Osteoblast (primary cell): ENCODE measurements at regions not wholly inside any gene's neighbourhood (a gene's known extent, or its start where the extent isn't known, plus 50 kb on each side); places are given as distances from the start of the nearest gene placed in this dataset.

Source experiments
- DNase-seq: peaks from one replicate; pipeline ENCODE4 v3.0.0; 2011; ENCODE audit warnings: low spot score, mixed read lengths; ENCODE audit not compliant: insufficient read length; ENCODE audit errors: missing footprints
- H2AFZ ChIP-seq: 2 replicates; pipeline ENCODE4 v1.6.0; 2011; ENCODE audit warnings: mild to moderate bottlenecking, low read length
- H3K27ac ChIP-seq: 2 replicates; pipeline ENCODE4 v1.5.1; 2011; ENCODE audit warnings: mild to moderate bottlenecking, low read depth, low read length, moderate library complexity
- H3K27me3 ChIP-seq: 2 replicates; pipeline ENCODE4 v1.6.0; 2012; ENCODE audit warnings: mild to moderate bottlenecking, control low read depth, inconsistent platforms, low read length, moderate library complexity; ENCODE audit not compliant: insufficient read depth
- H3K36me3 ChIP-seq: 2 replicates; pipeline ENCODE4 v1.5.1; 2011; ENCODE audit warnings: mild to moderate bottlenecking, low read length, control low read depth, moderate library complexity; ENCODE audit not compliant: insufficient read depth
- H3K4me1 ChIP-seq: 2 replicates; pipeline ENCODE4 v1.5.1; 2011; ENCODE audit warnings: mild to moderate bottlenecking, low read length, control low read depth, moderate library complexity; ENCODE audit not compliant: insufficient read depth
- H3K4me2 ChIP-seq: 2 replicates; pipeline ENCODE4 v1.6.0; 2011; ENCODE audit warnings: mild to moderate bottlenecking, low read length; ENCODE audit not compliant: insufficient read depth
- H3K4me3 ChIP-seq: fragments of 200-600 bp; sonication (generic); 3 replicates; pipeline ENCODE4 v1.5.1; 2012; ENCODE audit warnings: mild to moderate bottlenecking, low read length, inconsistent platforms; ENCODE audit not compliant: insufficient read depth
- H3K79me2 ChIP-seq: 2 replicates; pipeline ENCODE4 v1.6.0; 2012; ENCODE audit warnings: mild to moderate bottlenecking, low read length, control low read depth, inconsistent platforms; ENCODE audit not compliant: insufficient read depth
- H3K9me3 ChIP-seq: 2 replicates; pipeline ENCODE4 v1.5.1; 2011; ENCODE audit warnings: low read depth, low read length, control low read depth
- H4K20me1 ChIP-seq: 2 replicates; pipeline ENCODE4 v1.6.0; 2012; ENCODE audit warnings: mild to moderate bottlenecking, low read length, control low read depth; ENCODE audit not compliant: insufficient read depth
- TF ChIP-seq, protein P1 (sequence below): IDR thresholded peaks from 2 replicates; pipeline ENCODE4 v1.5.1; 2011; ENCODE audit warnings: mild to moderate bottlenecking, low read depth, low read length, moderate library complexity; ENCODE audit errors: extremely low read depth

DNA sequence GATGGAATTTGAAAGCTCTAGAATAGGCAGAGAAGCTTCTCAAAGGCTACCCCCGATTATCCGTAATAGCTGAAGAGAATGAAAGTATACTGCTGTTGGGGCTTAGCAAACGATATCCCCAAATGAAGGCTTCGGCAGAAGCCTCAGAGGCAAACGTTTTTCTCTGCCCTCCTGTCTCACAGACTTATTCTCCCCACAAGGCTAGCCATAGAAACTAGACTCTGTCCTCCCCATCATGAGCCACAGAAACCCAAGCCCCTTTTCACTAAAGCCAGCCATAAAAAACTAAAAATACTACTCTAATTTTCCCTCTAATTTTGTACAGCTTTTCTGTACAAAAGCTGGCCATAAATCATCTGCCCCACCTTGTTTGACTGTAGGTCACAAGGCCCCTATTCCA, 413.4 kb upstream of the CFAP20DC start:
- no peaks in the 10 kb centered on the region for H3K27me3 ChIP-seq
- H2AFZ ChIP-seq, result no peak overlapping the region
- H3K4me3 ChIP-seq, result no peak overlapping the region
- H3K9me3 ChIP-seq, result no peaks in the 10 kb centered on the region
- H3K79me2 ChIP-seq, result no peaks in the 10 kb centered on the region
- H4K20me1 ChIP-seq, result no peaks in the 10 kb centered on the region
- no peaks in the 10 kb centered on the region for H3K4me1 ChIP-seq
- H3K4me2 ChIP-seq, result no peak overlapping the region
- H3K27ac ChIP-seq, result no peak overlapping the region
- no peak for DNase-seq
- H3K36me3 ChIP-seq, result no peaks in the 10 kb centered on the region
- TF ChIP-seq, protein P1, sequence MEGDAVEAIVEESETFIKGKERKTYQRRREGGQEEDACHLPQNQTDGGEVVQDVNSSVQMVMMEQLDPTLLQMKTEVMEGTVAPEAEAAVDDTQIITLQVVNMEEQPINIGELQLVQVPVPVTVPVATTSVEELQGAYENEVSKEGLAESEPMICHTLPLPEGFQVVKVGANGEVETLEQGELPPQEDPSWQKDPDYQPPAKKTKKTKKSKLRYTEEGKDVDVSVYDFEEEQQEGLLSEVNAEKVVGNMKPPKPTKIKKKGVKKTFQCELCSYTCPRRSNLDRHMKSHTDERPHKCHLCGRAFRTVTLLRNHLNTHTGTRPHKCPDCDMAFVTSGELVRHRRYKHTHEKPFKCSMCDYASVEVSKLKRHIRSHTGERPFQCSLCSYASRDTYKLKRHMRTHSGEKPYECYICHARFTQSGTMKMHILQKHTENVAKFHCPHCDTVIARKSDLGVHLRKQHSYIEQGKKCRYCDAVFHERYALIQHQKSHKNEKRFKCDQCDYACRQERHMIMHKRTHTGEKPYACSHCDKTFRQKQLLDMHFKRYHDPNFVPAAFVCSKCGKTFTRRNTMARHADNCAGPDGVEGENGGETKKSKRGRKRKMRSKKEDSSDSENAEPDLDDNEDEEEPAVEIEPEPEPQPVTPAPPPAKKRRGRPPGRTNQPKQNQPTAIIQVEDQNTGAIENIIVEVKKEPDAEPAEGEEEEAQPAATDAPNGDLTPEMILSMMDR, result no peak

DNA sequence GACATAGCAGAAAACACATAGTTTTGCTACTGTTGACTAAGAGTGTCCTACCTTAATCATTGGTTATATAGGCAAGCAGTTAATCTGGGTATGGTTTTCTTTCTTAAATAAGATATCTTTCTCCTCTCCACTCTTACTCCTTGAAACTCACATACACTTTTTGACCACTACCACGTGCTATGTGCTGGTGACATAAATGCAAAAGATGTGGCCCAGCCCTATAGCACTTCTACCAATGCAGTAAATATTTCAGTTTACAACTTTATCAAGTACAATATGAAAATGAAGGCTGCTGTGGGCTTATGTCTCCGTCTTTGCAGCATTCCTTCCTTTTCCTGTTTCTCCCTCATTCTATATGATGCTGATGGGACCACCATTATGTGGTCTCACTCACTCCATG, 410.2 kb upstream of the CFAP20DC start:
- H3K36me3 ChIP-seq, result no peaks in the 10 kb centered on the region
- H3K27me3 ChIP-seq, result no peaks in the 10 kb centered on the region
- TF ChIP-seq, protein P1, result no peak
- no peaks in the 10 kb centered on the region for H4K20me1 ChIP-seq
- no peak overlapping the region for H3K4me3 ChIP-seq
- H3K4me2 ChIP-seq, result no peak overlapping the region
- H3K79me2 ChIP-seq, result no peaks in the 10 kb centered on the region
- no peak overlapping the region for H3K27ac ChIP-seq
- DNase-seq, result no peak
- no peaks in the 10 kb centered on the region for H3K9me3 ChIP-seq
- no peaks in the 10 kb centered on the region for H3K4me1 ChIP-seq
- no peak overlapping the region for H2AFZ ChIP-seq

DNA sequence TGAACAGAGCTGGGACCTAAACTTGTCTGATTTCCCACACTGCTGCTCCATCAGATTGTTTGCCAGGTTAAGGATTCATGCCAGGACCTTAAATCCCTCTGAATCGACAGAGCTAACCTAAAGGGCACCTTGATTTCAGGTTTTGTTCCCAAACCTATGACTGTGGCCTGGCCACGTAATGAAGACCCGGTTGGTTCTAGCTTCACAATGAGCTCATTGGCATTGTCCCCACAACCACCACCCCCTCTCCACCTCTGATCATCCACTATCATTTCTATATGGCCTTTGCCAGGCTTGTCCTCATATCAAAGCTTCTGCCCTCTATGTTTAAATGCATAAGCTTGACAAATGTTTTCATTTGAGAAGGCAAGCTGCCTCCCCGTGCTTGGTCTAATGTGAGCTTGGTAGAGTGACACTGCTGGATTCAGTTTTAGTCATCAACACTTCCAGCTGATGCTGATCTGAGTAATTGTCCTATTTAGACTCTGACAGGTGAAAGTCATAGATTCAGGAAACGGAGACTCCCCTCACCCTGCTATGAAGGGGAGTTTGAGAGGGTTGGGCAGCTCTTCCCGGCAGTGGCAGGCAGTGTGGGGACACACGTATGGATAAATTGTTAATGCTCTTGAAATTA, 407.1 kb upstream of the CFAP20DC start:
- TF ChIP-seq, protein P1, result no peak
- no peak for DNase-seq
- no peaks in the 10 kb centered on the region for H3K4me1 ChIP-seq
- H3K27me3 ChIP-seq, result no peaks in the 10 kb centered on the region
- no peaks in the 10 kb centered on the region for H4K20me1 ChIP-seq
- H2AFZ ChIP-seq, result no peak overlapping the region
- H3K4me3 ChIP-seq, result no peak overlapping the region
- H3K79me2 ChIP-seq, result no peaks in the 10 kb centered on the region
- H3K27ac ChIP-seq, result no peak overlapping the region
- H3K4me2 ChIP-seq, result no peak overlapping the region
- H3K36me3 ChIP-seq, result no peaks in the 10 kb centered on the region
- no peaks in the 10 kb centered on the region for H3K9me3 ChIP-seq

DNA sequence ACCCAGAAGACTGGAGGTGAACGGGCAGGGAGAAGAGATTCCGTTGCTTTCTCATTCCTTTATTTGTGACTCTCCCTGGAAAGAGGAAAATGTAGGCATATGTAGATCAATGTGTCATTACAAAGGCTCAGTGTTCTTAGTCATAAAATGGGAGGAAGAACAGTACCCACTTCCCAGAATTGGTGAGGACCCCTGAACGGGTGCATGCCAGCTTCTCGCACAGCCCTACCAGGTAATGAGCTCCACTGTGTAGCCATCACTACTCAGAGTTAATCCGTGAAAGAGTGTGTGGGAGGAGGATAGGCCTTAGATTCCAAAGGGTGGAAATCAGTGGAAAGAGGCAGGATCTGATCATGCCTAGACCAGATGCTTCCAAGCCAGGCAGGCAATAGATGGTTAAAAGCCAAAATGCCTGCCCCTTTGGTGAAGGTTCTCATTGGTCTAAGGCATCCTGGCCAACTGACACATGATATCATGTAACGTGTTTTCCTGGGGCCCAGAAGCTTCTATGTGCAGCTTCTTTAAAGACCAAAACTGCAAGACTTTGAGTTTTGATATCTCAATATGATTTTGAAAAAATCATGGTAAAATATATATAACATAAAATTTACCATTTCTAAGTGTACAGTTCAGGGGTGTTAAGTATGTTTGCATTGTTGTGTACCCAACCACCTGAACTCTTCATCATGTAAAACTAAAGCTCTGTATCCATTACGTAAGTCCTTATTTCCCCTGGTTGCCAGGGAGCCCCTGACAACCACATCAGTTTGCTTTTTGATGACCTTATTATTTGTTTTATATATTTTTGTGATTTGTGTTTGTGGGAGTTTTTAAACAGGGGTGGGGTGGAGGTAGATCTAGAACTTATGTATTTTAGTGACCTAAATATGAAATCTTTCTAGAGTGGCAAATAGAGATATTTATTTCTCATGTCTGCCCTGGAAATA, 402.2 kb upstream of the CFAP20DC start:
- Histone ChIP-seq H4K20me1 (no peaks in the 10 kb centered on the region), H3K36me3 (no peaks in the 10 kb centered on the region), H3K27me3 (no peaks in the 10 kb centered on the region), H3K4me3 (no peak overlapping the region), H3K79me2 (no peaks in the 10 kb centered on the region), H3K9me3 (no peaks in the 10 kb centered on the region), H3K27ac (no peak overlapping the region), H3K4me2 (no peak overlapping the region), H3K4me1 (peaks cover 2% of the 10 kb centered on the region), H2AFZ (no peak overlapping the region)
- DNase-seq, result no peak
- TF ChIP-seq, protein P1, result no peak
